RWPE1 (cell line): ENCODE measurements at regions not wholly inside any gene's neighbourhood (a gene's known extent, or its start where the extent isn't known, plus 50 kb on each side); places are given as distances from the start of the nearest gene placed in this dataset.
"Not testable (repeated sequence)": the region's sequence is repeated elsewhere in the genome, so short reads cannot be mapped to it uniquely, and the experiment has no call there.

Experiments used
- CTCF ChIA-PET: fragments of 350-600 bp; sonication (Branson Sonifier 250); formaldehyde crosslinking; extraction: SDS; loops from one replicate; lab custom pipeline; 2021; lab: Yijun Ruan, JAX
- POLR2A ChIA-PET: fragments of 400-600 bp; formaldehyde crosslinking; extraction: SDS; loops from one replicate; lab custom pipeline; 2020; ENCODE audit warnings: antibody characterized with exemption; ENCODE audit not compliant: low non-redundant PET; lab: Yijun Ruan, JAX
- DNase-seq: peaks from one replicate; pipeline ENCODE4 v3.0.0; 2012; ENCODE audit warnings: low spot score
- H3K27ac ChIP-seq: fragments of 450-650 bp; 2 replicates; pipeline ENCODE4 v1.5.1; 2017
- TF ChIP-seq, protein P1 (sequence below): fragments of 450-650 bp; conservative IDR thresholded peaks from 2 replicates; pipeline ENCODE4 v1.5.1; 2017; ENCODE audit warnings: low read depth, mild to moderate bottlenecking

DNA sequence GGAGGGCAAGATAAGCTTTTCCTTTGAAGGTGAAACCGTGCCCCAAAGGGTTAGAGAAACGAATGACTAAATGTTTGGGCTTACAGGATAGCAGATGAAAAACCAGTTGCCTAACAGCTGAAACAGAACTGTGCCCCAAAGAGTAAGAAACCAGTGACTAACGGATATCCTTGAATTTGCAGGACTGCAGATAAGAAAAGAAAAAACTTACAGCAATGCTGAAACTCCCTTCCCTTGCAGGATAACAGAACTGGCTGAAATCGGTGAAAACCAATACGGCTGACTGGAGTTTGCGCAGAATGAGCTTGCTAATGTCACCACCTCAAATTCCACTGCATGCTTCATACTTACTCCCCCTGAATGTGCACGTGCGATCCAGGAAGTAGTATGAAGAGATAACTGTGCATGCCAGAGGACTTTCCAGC is 175.2 kb upstream of the NLRP1 start:
- H3K27ac ChIP-seq: no peak overlapping the region
- CTCF ChIA-PET: no interaction called here
- TF ChIP-seq, protein P1, sequence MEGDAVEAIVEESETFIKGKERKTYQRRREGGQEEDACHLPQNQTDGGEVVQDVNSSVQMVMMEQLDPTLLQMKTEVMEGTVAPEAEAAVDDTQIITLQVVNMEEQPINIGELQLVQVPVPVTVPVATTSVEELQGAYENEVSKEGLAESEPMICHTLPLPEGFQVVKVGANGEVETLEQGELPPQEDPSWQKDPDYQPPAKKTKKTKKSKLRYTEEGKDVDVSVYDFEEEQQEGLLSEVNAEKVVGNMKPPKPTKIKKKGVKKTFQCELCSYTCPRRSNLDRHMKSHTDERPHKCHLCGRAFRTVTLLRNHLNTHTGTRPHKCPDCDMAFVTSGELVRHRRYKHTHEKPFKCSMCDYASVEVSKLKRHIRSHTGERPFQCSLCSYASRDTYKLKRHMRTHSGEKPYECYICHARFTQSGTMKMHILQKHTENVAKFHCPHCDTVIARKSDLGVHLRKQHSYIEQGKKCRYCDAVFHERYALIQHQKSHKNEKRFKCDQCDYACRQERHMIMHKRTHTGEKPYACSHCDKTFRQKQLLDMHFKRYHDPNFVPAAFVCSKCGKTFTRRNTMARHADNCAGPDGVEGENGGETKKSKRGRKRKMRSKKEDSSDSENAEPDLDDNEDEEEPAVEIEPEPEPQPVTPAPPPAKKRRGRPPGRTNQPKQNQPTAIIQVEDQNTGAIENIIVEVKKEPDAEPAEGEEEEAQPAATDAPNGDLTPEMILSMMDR: no peak
- DNase-seq: peak; percentile 26
- POLR2A ChIA-PET: no interaction called here

DNA sequence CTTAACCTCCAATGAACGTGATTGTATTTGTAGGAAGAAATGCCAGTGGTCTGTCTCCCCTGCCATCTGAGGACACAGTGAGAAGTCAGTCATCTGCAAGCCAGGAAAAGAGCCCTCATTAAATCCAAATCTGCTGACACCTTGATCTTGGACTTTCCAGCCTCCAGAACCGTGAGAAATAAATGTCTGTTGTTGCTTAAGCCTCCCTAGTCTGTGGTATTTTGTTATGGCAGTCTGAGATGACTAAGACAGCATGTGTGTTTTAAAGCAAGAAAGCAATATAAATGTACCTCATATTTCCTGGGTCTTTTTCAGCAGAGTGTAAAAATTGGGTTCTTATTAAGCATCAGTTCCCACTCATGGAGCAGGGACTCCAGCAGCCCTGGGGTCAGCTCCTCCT is 177.9 kb upstream of the NLRP1 start:
- POLR2A ChIA-PET: no interaction called here
- DNase-seq: no peak
- CTCF ChIA-PET: interaction anchor here (0.7 kb wide), 1 partner anchor 940 kb away, joined by 3 read pairs; no protein-coding TSS in a partner anchor
- no peak overlapping the region for H3K27ac ChIP-seq
- TF ChIP-seq, protein P1: no peak

DNA sequence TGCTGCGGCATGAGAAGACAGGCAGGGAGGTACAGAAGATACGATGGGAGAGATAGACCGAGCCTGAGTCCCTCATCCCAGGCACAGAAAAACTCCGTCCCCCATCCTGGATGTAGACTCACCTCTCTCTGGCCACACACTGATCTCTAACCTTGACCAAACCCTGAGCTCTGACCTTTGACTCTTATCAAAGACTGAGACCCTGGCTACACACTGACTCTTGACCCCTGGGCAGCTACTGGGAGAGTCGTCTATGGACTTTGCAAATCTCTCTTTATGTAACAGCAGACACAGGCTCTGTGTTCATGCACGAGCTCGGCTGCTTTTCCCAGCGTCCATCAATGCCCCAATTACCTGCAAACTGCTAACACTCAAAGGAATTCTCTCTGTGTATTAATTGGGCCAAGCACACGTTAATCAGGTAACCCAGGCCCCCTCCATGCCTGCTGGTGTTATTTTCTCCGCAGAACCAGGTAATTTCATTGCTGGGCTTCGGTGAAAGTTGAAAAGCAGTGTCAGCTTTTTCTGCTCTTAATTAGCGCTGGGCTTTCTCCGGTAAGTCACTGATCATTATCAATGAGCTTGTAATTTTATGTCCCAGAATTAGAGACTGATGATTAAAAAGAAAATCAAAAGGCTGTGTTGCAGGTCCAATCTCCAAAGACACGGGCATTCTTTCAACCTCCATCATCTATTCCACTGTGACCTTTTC is 179.4 kb upstream of the NLRP1 start:
- ChIA-PET POLR2A (no interaction called here), CTCF (no interaction called here)
- no peak for DNase-seq
- TF ChIP-seq, protein P1: no peak
- no peak overlapping the region for H3K27ac ChIP-seq

DNA sequence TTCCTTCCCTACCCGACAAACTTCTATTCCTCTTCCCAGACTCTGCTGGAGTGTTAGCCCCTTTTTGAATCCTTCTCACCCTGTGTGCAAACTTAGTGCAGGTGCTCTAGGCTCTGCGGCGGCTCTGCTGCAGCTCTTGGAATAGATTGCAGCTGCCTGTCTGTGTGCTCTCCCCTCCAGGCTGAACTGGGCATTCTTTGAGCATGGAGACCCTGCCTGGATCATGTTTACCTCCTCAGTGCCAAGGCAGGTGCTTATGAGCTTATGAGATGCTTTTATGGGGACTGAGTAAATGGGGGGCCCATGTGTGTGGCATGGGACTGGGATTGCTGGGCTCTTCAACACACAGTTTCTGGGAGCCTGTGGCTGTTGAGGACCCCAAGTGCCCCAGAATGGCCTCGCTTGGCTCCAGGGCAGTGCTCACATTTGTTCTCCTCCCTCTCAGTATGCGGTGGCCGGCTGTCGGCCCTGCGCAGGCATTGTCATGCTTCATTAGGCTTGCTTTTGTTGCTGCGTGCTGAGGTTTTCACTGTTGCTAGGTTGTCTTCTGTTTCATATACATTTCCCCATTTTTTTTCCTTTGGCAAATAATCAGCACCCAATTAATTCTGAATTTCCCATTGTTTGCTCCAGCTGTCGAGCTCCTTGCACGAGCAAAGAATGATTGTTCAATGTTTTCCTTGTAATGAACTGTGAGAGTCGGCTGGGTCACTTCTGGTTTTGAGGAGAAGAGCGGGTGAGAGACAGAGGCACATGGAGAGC is 185.5 kb upstream of the NLRP1 start:
- ChIA-PET CTCF (no interaction called here), POLR2A (no interaction called here)
- H3K27ac ChIP-seq: no peak overlapping the region
- TF ChIP-seq, protein P1: no peak
- DNase-seq: no peak

- ChIA-PET CTCF (no interaction called here), POLR2A (no interaction called here)
- H3K27ac ChIP-seq: no peak overlapping the region
- TF ChIP-seq, protein P1: no peak
- no peak for DNase-seq
These were observed 186.3 kb upstream of the NLRP1 start for GRCh38 chr17:5770441-5771270.

- POLR2A ChIA-PET, H3K27ac ChIP-seq, DNase-seq, CTCF ChIA-PET: not testable (repeated sequence)
These were observed 186.9 kb upstream of the NLRP1 start for GRCh38 chr17:5771271-5771577.

DNA sequence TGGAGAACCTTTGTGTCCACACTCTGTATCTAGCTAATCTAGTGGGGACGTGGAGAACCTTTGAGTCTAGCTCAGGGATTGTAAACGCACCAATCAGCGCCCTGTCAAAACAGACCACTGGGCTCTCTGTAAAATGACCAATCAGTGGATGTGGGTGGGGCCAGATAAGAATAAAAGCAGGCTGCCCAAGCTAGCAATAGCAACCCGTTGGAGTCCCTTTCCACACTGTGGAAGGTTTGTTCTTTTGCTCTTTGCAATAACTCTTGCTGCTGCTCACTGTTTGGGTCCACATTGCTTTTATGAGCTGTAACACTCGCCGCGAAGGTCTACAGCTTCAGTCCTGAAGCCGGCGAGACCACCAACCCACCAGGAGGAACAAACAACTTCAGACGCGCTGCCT is 187.7 kb upstream of the NLRP1 start:
- CTCF ChIA-PET: interaction anchor here (0.7 kb wide), 1 partner anchor 100 kb away, joined by 4 read pairs; no protein-coding TSS in a partner anchor

More for the DNA sequence above, 187.7 kb upstream of the NLRP1 start:
- H3K27ac ChIP-seq, POLR2A ChIA-PET, DNase-seq: not testable (repeated sequence)
